ENCODE measurements at regions not wholly inside any gene's neighbourhood (a gene's known extent, or its start where the extent isn't known, plus 50 kb on each side); places are given as distances from the start of the nearest gene placed in this dataset.

DNA sequence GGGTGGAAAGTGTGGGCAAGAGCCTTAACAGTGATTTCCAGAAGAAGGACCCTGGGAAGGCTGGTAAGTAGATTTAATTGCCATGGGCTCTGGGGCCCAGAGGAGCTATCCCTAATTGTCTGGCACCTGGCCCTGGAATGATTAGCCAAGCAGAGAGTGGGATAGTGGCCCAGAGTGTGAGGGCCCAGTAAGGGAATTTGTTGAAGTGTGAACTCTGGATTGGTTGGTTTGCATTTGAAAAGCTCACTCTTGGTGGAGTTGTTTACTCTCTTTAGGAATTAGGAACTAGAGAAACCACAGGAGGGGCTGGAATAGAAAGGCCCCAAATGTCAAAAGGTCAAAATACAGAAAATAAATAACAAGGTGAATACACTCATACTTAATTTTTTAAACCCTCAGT lies 207.1 kb downstream of the GABRG2 start:
- TF ChIP-seq, protein P1, sequence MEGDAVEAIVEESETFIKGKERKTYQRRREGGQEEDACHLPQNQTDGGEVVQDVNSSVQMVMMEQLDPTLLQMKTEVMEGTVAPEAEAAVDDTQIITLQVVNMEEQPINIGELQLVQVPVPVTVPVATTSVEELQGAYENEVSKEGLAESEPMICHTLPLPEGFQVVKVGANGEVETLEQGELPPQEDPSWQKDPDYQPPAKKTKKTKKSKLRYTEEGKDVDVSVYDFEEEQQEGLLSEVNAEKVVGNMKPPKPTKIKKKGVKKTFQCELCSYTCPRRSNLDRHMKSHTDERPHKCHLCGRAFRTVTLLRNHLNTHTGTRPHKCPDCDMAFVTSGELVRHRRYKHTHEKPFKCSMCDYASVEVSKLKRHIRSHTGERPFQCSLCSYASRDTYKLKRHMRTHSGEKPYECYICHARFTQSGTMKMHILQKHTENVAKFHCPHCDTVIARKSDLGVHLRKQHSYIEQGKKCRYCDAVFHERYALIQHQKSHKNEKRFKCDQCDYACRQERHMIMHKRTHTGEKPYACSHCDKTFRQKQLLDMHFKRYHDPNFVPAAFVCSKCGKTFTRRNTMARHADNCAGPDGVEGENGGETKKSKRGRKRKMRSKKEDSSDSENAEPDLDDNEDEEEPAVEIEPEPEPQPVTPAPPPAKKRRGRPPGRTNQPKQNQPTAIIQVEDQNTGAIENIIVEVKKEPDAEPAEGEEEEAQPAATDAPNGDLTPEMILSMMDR (IDR thresholded peaks at IDR 0.05) = no peak
- TF ChIP-seq RARB (CRISPR knock-in tag; IDR thresholded peaks at IDR 0.05) = no peak
- no peak for TF ChIP-seq POLR2A (IDR thresholded peaks at IDR 0.05; ENCODE audit: low read length)
